PC-3 (cell line): ENCODE measurements at regions not wholly inside any gene's neighbourhood (a gene's known extent, or its start where the extent isn't known, plus 50 kb on each side); places are given as distances from the start of the nearest gene placed in this dataset.

ENCODE experiments used
- ATAC-seq: fragments of 200-7000 bp; cut with Tn5 transposase; 2 replicates; pipeline ENCODE4 v1.9.1; 2020; ENCODE audit warnings: mild to moderate bottlenecking, moderate library complexity
- BruUV-seq: library from RNA; stranded (reverse); fragments of 400-500 nt; replicated peaks from 2 replicates; lab custom pipeline; 2021; lab: Mats Ljungman, UMichigan
- CTCF ChIA-PET: fragments of 300-600 bp; sonication (Branson Sonifier 250); formaldehyde crosslinking; loops from one replicate; lab custom pipeline; 2022; ENCODE audit warnings: antibody characterized with exemption; lab: Charles Lee
- POLR2A ChIA-PET: fragments of 300-600 bp; sonication (Branson Sonifier 250); formaldehyde crosslinking; loops from one replicate; lab custom pipeline; 2022; ENCODE audit warnings: antibody characterized with exemption; ENCODE audit not compliant: unreplicated experiment; lab: Charles Lee
- DNase-seq: peaks from one replicate; pipeline ENCODE4 v3.0.0-alpha.2; 2015
- H2AFZ ChIP-seq: fragments of 300-600 bp; sonication (generic); 2 replicates; pipeline ENCODE4 v1.6.0; 2016; ENCODE audit warnings: antibody characterized with exemption, low read length
- H3F3A ChIP-seq: fragments of 300-600 bp; sonication (generic); one replicate; pipeline ENCODE4 v1.6.0; 2017; ENCODE audit warnings: antibody characterized with exemption, low read length, control low read depth, mild to moderate bottlenecking; ENCODE audit not compliant: unreplicated experiment
- H3K27ac ChIP-seq: fragments of 300-600 bp; sonication (generic); 2 replicates; pipeline ENCODE4 v1.5.1; 2016; ENCODE audit warnings: mild to moderate bottlenecking, low read length
- H3K27me3 ChIP-seq: fragments of 300-600 bp; sonication (generic); 2 replicates; pipeline ENCODE4 v1.6.1; 2016; ENCODE audit warnings: low read length, mixed read lengths
- H3K36me3 ChIP-seq: fragments of 300-600 bp; sonication (generic); 2 replicates; pipeline ENCODE4 v1.6.1; 2016; ENCODE audit warnings: low read depth, mixed run types, low read length, mixed read lengths
- H3K4me1 ChIP-seq: fragments of 300-600 bp; sonication (generic); 2 replicates; pipeline ENCODE4 v1.5.1; 2016; ENCODE audit warnings: low read length; ENCODE audit not compliant: insufficient read depth
- H3K4me2 ChIP-seq: fragments of 300-600 bp; sonication (generic); 2 replicates; pipeline ENCODE4 v1.6.0; 2016; ENCODE audit warnings: low read length
- H3K4me3 ChIP-seq: fragments of 300-600 bp; sonication (generic); 2 replicates; pipeline ENCODE4 v1.5.1; 2016; ENCODE audit warnings: mild to moderate bottlenecking, low read length, mixed read lengths
- H3K79me2 ChIP-seq: fragments of 300-600 bp; sonication (generic); 2 replicates; pipeline ENCODE4 v1.6.1; 2017; ENCODE audit warnings: low read length, mixed read lengths
- H3K9ac ChIP-seq: fragments of 300-600 bp; sonication (generic); 2 replicates; pipeline ENCODE4 v1.6.0; 2016; ENCODE audit warnings: mild to moderate bottlenecking, low read length
- H3K9me2 ChIP-seq: fragments of 300-600 bp; sonication (generic); replicated peaks from 2 replicates; pipeline ENCODE4 v1.6.1; 2016; ENCODE audit warnings: mixed run types, low read length, mixed read lengths
- H3K9me3 ChIP-seq: fragments of 300-600 bp; sonication (generic); 2 replicates; pipeline ENCODE4 v1.6.1; 2016; ENCODE audit warnings: low read length, mixed read lengths
- H4K20me1 ChIP-seq: fragments of 300-600 bp; sonication (generic); 2 replicates; pipeline ENCODE4 v1.6.1; 2016; ENCODE audit warnings: low read length, mixed read lengths
- EZH2 ChIP-seq: fragments of 300-600 bp; sonication (generic); IDR thresholded peaks from one replicate; pipeline ENCODE4 v1.6.1; 2017; ENCODE audit warnings: antibody characterized with exemption, mild to moderate bottlenecking, low read length; ENCODE audit not compliant: unreplicated experiment
- EZH2phosphoT487 ChIP-seq: fragments of 300-600 bp; sonication (generic); IDR thresholded peaks from 2 replicates; pipeline ENCODE4 v1.6.1; 2018; ENCODE audit warnings: mild to moderate bottlenecking, antibody characterized with exemption, low read length, borderline replicate concordance
- intact Hi-C: fragments of 100-400 bp; cut with micrococcal nuclease; formaldehyde crosslinking; loops from 2 replicates; pipeline ENCODE4 v1.9.0; 2023
- TF ChIP-seq, protein P1 (sequence below): fragments of 300-600 bp; sonication (generic); conservative IDR thresholded peaks from 2 replicates; pipeline ENCODE4 v1.5.1; 2017; ENCODE audit warnings: antibody characterized with exemption, low read depth, mild to moderate bottlenecking, low read length

- POLR2A ChIA-PET, result no interaction called here
- Histone ChIP-seq H3K36me3 (no peaks in the 10 kb centered on the region), H3K4me2 (no peak overlapping the region)
Observed at GRCh38 chr3:106946866-106947265, 430.4 kb upstream of the CCDC54 start.

DNA sequence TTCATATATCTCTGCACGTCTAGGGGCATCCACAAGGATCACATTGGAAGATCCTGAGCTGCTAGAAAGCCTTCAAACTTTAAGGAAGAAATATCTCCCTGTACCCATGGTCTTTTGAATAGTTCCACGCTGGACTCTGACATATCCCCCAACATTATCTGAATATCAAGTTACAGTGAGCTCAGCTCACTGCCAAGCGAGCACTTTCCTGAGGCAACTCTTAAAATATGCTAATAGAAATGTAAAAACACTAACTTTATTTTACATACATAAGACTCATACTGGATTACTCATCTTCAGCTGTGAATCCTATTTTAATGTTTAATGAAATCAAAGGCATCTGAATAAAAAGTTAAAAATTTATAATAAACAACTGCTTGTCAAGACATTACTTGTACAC lies 420.2 kb upstream of the CCDC54 start:
- no peak overlapping the region for H2AFZ ChIP-seq
- H3F3A ChIP-seq, result no peaks in the 10 kb centered on the region
- no peaks in the 10 kb centered on the region for H3K27me3 ChIP-seq
- DNase-seq (no peak), ATAC-seq (peak; percentile 27; the same call in 1 of the 2 replicates)
- no peak overlapping the region for H3K4me2 ChIP-seq
- H3K9me2 ChIP-seq, result no peaks in the 10 kb centered on the region
- no TSS peak for BruUV-seq
- no peak overlapping the region for H3K27ac ChIP-seq
- no peak overlapping the region for H3K9ac ChIP-seq
- TF ChIP-seq, protein P1, sequence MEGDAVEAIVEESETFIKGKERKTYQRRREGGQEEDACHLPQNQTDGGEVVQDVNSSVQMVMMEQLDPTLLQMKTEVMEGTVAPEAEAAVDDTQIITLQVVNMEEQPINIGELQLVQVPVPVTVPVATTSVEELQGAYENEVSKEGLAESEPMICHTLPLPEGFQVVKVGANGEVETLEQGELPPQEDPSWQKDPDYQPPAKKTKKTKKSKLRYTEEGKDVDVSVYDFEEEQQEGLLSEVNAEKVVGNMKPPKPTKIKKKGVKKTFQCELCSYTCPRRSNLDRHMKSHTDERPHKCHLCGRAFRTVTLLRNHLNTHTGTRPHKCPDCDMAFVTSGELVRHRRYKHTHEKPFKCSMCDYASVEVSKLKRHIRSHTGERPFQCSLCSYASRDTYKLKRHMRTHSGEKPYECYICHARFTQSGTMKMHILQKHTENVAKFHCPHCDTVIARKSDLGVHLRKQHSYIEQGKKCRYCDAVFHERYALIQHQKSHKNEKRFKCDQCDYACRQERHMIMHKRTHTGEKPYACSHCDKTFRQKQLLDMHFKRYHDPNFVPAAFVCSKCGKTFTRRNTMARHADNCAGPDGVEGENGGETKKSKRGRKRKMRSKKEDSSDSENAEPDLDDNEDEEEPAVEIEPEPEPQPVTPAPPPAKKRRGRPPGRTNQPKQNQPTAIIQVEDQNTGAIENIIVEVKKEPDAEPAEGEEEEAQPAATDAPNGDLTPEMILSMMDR, result no peak
- no peak for TF ChIP-seq EZH2phosphoT487
- TF ChIP-seq EZH2, result no peak
- no peaks in the 10 kb centered on the region for H4K20me1 ChIP-seq
- H3K4me1 ChIP-seq, result no peaks in the 10 kb centered on the region
- no peaks in the 10 kb centered on the region for H3K79me2 ChIP-seq
- no peak overlapping the region for H3K4me3 ChIP-seq
- POLR2A ChIA-PET, result interaction anchor here (0.6 kb wide), 1 partner anchor 61 kb away, joined by 7 read pairs; no protein-coding TSS in a partner anchor
- peaks cover 6% of the 10 kb centered on the region; the same call in 1 of the 2 replicates for H3K9me3 ChIP-seq
- intact Hi-C loops, result no loop called here
- H3K36me3 ChIP-seq, result no peaks in the 10 kb centered on the region
- CTCF ChIA-PET, result no interaction called here

More at GRCh38 chr3:106946866-106947265, 430.4 kb upstream of the CCDC54 start:
- H3K79me2 ChIP-seq, result no peaks in the 10 kb centered on the region
- no TSS peak for BruUV-seq
- H3K9me3 ChIP-seq, result no peaks in the 10 kb centered on the region
- no peak overlapping the region for H3K27ac ChIP-seq
- H3K9ac ChIP-seq, result no peak overlapping the region
- no peak overlapping the region for H2AFZ ChIP-seq
- CTCF ChIA-PET, result no interaction called here
- intact Hi-C loops, result no loop called here
- 0 out of 2 replicates have a peak, but pooled peaks cover 7% of the 10 kb centered on the region for H3K9me2 ChIP-seq
- H3K27me3 ChIP-seq, result no peaks in the 10 kb centered on the region
- no peaks in the 10 kb centered on the region for H4K20me1 ChIP-seq
- H3F3A ChIP-seq, result no peaks in the 10 kb centered on the region
- DNase-seq (no peak), ATAC-seq (no peak)
- H3K4me1 ChIP-seq, result no peaks in the 10 kb centered on the region
- TF ChIP-seq EZH2, result no peak
- no peak for TF ChIP-seq EZH2phosphoT487
- TF ChIP-seq, protein P1, result no peak
- no peak overlapping the region for H3K4me3 ChIP-seq

- no TSS peak for BruUV-seq
- peak overlapping the region; percentile 65 for H3K4me2 ChIP-seq
- no peak overlapping the region for H3K27ac ChIP-seq
- no peaks in the 10 kb centered on the region for H3K36me3 ChIP-seq
- ATAC-seq (no peak), DNase-seq (no peak)
- TF ChIP-seq, protein P1, result no peak
- no peak for TF ChIP-seq EZH2phosphoT487
- TF ChIP-seq EZH2, result no peak
- H3K9me3 ChIP-seq, result no peaks in the 10 kb centered on the region
- H3F3A ChIP-seq, result no peaks in the 10 kb centered on the region
- H3K4me3 ChIP-seq, result peak overlapping the region; percentile 17; the same call in 1 of the 2 replicates
- ChIA-PET POLR2A (no interaction called here), CTCF (no interaction called here)
- H2AFZ ChIP-seq, result peak overlapping the region; percentile 15
- no peaks in the 10 kb centered on the region for H3K79me2 ChIP-seq
- intact Hi-C loops, result no loop called here
- H3K9me2 ChIP-seq, result no peaks in the 10 kb centered on the region
- H3K27me3 ChIP-seq, result no peaks in the 10 kb centered on the region
- H4K20me1 ChIP-seq, result no peaks in the 10 kb centered on the region
- H3K9ac ChIP-seq, result no peak overlapping the region
- H3K4me1 ChIP-seq, result peaks cover 14% of the 10 kb centered on the region
Observed at GRCh38 chr3:106962993-106963392, 414.2 kb upstream of the CCDC54 start.
